ENCODE measurements at regions not wholly inside any gene's neighbourhood (a gene's known extent, or its start where the extent isn't known, plus 50 kb on each side); places are given as distances from the start of the nearest gene placed in this dataset.

- no peaks in the 10 kb centered on the region for H3K36me3 ChIP-seq (ENCODE audit: control insufficient read depth, insufficient read depth, low read length)
- POLR2A ChIA-PET: no interaction called here
- no peak for TF ChIP-seq CTCF (IDR thresholded peaks at IDR 0.05; ENCODE audit: insufficient read depth, low read depth, low read length)
- no peak for DNase-seq (ENCODE audit: low read depth)
- CTCF ChIA-PET: interaction anchor here (0.5 kb wide), 1 partner anchor 1726 kb away, joined by 4 read pairs; no protein-coding TSS in a partner anchor
- H3K4me3 ChIP-seq (ENCODE audit: low read depth, low read length): no peak overlapping the region
- no peaks in the 10 kb centered on the region for H3K27me3 ChIP-seq (ENCODE audit: control insufficient read depth, insufficient read depth, low read length)
Measured at GRCh38 chr13:103272770-103273169, 206.6 kb upstream of the SLC10A2 start.

- Histone ChIP-seq H3K27me3 (ENCODE audit: control insufficient read depth, insufficient read depth, low read length) (no peaks in the 10 kb centered on the region), H3K36me3 (ENCODE audit: control insufficient read depth, insufficient read depth, low read length) (no peaks in the 10 kb centered on the region), H3K4me3 (ENCODE audit: low read depth, low read length) (no peak overlapping the region)
- TF ChIP-seq CTCF (IDR thresholded peaks at IDR 0.05; ENCODE audit: insufficient read depth, low read depth, low read length): no peak
- CTCF ChIA-PET: interaction anchor here (0.6 kb wide), 1 partner anchor 347 kb away, joined by 3 read pairs; no protein-coding TSS in a partner anchor
- no peak for DNase-seq (ENCODE audit: low read depth)
- POLR2A ChIA-PET: no interaction called here
Measured at GRCh38 chr13:103263448-103263847, 197.2 kb upstream of the SLC10A2 start.

GRCh38 chr13:103255587-103256301, 189.5 kb upstream of the SLC10A2 start:
- Histone ChIP-seq H3K27me3 (ENCODE audit: control insufficient read depth, insufficient read depth, low read length) (no peaks in the 10 kb centered on the region), H3K4me3 (ENCODE audit: low read depth, low read length) (no peak overlapping the region), H3K36me3 (ENCODE audit: control insufficient read depth, insufficient read depth, low read length) (no peaks in the 10 kb centered on the region)
- no peak for TF ChIP-seq CTCF (IDR thresholded peaks at IDR 0.05; ENCODE audit: insufficient read depth, low read depth, low read length)
- ChIA-PET POLR2A (no interaction called here), CTCF (no interaction called here)
- no peak for DNase-seq (ENCODE audit: low read depth)

- no peak overlapping the region for H3K4me3 ChIP-seq (ENCODE audit: low read depth, low read length)
- ChIA-PET POLR2A (no interaction called here), CTCF (interaction anchor here (0.7 kb wide), 1 partner anchor 39 kb away, joined by 3 read pairs; no protein-coding TSS in a partner anchor)
- TF ChIP-seq CTCF (IDR thresholded peaks at IDR 0.05; ENCODE audit: insufficient read depth, low read depth, low read length): no peak
- no peak for DNase-seq (ENCODE audit: low read depth)
- H3K27me3 ChIP-seq (ENCODE audit: control insufficient read depth, insufficient read depth, low read length): no peaks in the 10 kb centered on the region
- H3K36me3 ChIP-seq (ENCODE audit: control insufficient read depth, insufficient read depth, low read length): no peaks in the 10 kb centered on the region
Measured at GRCh38 chr13:103250071-103250470, 183.9 kb upstream of the SLC10A2 start.

GRCh38 chr13:103246581-103247200, 180.5 kb upstream of the SLC10A2 start:
- no peak for DNase-seq (ENCODE audit: low read depth)
- Histone ChIP-seq H3K36me3 (ENCODE audit: control insufficient read depth, insufficient read depth, low read length) (no peaks in the 10 kb centered on the region), H3K27me3 (ENCODE audit: control insufficient read depth, insufficient read depth, low read length) (no peaks in the 10 kb centered on the region), H3K4me3 (ENCODE audit: low read depth, low read length) (no peak overlapping the region)
- TF ChIP-seq CTCF (IDR thresholded peaks at IDR 0.05; ENCODE audit: insufficient read depth, low read depth, low read length): no peak
- CTCF ChIA-PET: no interaction called here
- POLR2A ChIA-PET: no interaction called here

All from BJ (cell line).